ENCODE measurements at regions not wholly inside any gene's neighbourhood (a gene's known extent, or its start where the extent isn't known, plus 50 kb on each side); places are given as distances from the start of the nearest gene placed in this dataset.
"Not testable (repeated sequence)": the region's sequence is repeated elsewhere in the genome, so short reads cannot be mapped to it uniquely, and the experiment has no call there.

DNA sequence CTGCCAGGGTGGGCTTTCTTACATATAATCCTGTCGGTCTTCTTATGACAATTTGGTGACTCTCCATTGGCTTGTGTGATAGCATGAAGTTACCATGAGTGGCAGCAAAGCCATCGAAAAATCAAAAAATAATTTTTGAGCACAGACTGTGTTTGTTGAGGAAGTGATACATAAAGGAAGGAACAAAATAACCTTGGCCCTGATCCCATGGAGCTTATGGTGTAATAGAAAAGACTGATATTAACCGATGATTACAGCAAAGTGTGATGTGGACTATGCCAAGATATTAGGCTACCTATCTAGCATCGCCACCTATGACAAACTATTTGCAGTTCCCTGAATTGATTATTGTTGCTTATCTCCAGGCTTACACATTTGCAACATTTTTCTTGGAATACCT, 383.2 kb downstream of the AEBP2 start:
- H3K9me3 ChIP-seq (ENCODE audit: control insufficient read depth, low read length), result no peaks in the 10 kb centered on the region

DNA sequence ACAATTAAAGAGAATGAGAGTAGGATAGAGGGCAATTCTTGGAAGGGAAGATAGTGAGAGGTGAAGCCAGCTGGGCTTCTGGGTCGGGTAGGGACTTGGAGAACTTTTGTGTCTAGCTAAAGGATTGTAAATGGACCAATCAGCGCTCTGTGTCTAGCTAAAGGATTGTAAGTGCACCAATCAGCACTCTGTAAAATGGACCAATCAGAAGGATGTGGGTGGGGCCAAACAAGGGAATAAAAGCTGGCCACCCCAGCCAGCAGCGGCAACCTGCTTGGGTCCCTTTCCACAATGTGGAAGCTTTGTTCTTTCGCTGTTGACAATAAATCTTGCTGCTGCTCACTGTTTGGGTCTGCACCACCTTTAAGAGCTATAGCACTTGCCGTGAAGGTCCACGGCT, 384.0 kb downstream of the AEBP2 start:
- H3K9me3 ChIP-seq (ENCODE audit: control insufficient read depth, low read length); H3K9ac ChIP-seq; H3K27me3 ChIP-seq (ENCODE audit: control insufficient read depth, insufficient read depth, low read length); H3K4me3 ChIP-seq (ENCODE audit: low read depth, low read length); H3K27ac ChIP-seq; H3K36me3 ChIP-seq (ENCODE audit: control insufficient read depth, insufficient read depth, low read length); H3K4me2 ChIP-seq (ENCODE audit: low read length); H3K4me1 ChIP-seq; H2AFZ ChIP-seq; H3K79me2 ChIP-seq: not testable (repeated sequence)

More for the DNA sequence above, 383.2 kb downstream of the AEBP2 start:
- H3K4me3 ChIP-seq (ENCODE audit: low read depth, low read length), result no peak overlapping the region
- no peaks in the 10 kb centered on the region for H3K79me2 ChIP-seq
- no peaks in the 10 kb centered on the region for H3K36me3 ChIP-seq (ENCODE audit: control insufficient read depth, insufficient read depth, low read length)
- no peak overlapping the region for H2AFZ ChIP-seq
- no peak overlapping the region for H3K9ac ChIP-seq
- H3K4me1 ChIP-seq, result no peaks in the 10 kb centered on the region
- no peak overlapping the region for H3K27ac ChIP-seq
- TF ChIP-seq, protein P1, sequence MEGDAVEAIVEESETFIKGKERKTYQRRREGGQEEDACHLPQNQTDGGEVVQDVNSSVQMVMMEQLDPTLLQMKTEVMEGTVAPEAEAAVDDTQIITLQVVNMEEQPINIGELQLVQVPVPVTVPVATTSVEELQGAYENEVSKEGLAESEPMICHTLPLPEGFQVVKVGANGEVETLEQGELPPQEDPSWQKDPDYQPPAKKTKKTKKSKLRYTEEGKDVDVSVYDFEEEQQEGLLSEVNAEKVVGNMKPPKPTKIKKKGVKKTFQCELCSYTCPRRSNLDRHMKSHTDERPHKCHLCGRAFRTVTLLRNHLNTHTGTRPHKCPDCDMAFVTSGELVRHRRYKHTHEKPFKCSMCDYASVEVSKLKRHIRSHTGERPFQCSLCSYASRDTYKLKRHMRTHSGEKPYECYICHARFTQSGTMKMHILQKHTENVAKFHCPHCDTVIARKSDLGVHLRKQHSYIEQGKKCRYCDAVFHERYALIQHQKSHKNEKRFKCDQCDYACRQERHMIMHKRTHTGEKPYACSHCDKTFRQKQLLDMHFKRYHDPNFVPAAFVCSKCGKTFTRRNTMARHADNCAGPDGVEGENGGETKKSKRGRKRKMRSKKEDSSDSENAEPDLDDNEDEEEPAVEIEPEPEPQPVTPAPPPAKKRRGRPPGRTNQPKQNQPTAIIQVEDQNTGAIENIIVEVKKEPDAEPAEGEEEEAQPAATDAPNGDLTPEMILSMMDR (IDR thresholded peaks at IDR 0.05), result no peak
- no peaks in the 10 kb centered on the region for H3K27me3 ChIP-seq (ENCODE audit: control insufficient read depth, insufficient read depth, low read length)
- no peak overlapping the region for H3K4me2 ChIP-seq (ENCODE audit: low read length)

DNA sequence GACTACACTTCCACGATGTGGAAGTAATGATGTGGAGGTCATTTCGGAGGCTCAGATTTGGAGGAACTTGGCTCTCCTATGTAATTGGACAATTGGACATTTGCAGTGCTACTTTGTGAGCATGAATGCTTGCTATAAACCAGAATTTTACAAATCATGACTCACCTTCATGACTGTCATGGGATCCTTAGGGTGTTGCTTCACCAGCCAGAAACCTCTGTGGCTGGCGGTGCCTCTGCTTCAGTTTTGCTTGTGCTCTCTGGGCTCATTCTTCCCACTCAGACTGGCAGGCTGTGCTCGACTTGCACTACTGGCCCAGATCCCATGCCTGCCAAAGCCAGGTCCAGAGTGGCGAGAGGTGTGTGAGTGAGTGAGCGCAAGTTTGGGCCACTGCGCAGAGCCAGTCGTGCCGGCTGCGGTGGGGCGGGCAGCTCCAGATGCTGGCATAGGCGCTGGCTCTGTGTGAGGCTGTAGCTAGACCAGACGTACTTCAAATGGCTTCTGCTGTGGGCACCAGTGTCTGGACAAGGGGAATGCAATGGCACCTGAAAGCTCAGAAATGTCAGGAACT, 387.8 kb downstream of the AEBP2 start:
- TF ChIP-seq, protein P1 (IDR thresholded peaks at IDR 0.05), result no peak
- no peak overlapping the region for H3K27ac ChIP-seq
- H3K4me3 ChIP-seq (ENCODE audit: low read depth, low read length), result no peak overlapping the region
- H3K27me3 ChIP-seq (ENCODE audit: control insufficient read depth, insufficient read depth, low read length), result no peaks in the 10 kb centered on the region
- no peaks in the 10 kb centered on the region for H3K9me3 ChIP-seq (ENCODE audit: control insufficient read depth, low read length)
- H3K79me2 ChIP-seq, result no peaks in the 10 kb centered on the region
- H3K4me2 ChIP-seq (ENCODE audit: low read length), result no peak overlapping the region
- H3K36me3 ChIP-seq (ENCODE audit: control insufficient read depth, insufficient read depth, low read length), result no peaks in the 10 kb centered on the region
- H2AFZ ChIP-seq, result no peak overlapping the region
- no peak overlapping the region for H3K9ac ChIP-seq
- no peaks in the 10 kb centered on the region for H3K4me1 ChIP-seq

DNA sequence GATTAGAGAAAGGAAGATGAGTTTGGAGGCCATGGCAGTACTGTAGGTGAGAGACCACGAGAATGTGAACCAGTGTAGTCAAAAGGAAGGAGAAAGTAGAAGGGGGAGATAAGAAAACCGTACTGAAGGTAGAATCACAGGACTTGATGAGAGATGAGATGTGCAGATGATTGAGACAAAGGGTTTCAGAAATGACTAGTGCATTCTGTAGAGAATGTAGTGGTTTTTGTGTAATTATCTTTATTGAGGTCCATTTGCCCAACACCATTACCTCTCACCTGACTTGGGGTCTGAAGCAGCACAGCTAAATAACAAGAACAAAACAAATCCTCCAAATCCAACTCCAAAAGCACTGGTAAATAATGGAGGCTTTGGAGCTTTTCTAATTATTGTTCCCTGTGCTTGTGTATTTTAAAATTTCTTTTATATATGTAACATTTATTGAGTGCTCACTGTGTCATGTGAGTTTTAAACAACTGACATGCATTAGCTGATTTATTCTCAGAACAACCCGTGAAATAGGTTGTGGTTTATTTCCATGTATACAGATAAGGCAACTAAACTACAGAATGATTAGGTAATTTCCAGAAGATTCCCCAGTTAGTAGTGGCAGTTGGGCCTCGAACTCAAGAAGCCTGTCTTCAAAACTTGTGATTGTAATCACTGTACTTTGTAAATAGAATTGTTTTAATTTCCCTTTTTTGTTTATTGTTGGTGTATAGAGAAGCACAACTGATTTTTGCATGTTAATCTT, 390.0 kb downstream of the AEBP2 start:
- H3K27me3 ChIP-seq (ENCODE audit: control insufficient read depth, insufficient read depth, low read length), result no peaks in the 10 kb centered on the region
- H3K9me3 ChIP-seq (ENCODE audit: control insufficient read depth, low read length), result no peaks in the 10 kb centered on the region
- TF ChIP-seq, protein P1 (IDR thresholded peaks at IDR 0.05), result no peak
- no peaks in the 10 kb centered on the region for H3K36me3 ChIP-seq (ENCODE audit: control insufficient read depth, insufficient read depth, low read length)
- no peak overlapping the region for H2AFZ ChIP-seq
- H3K27ac ChIP-seq, result no peak overlapping the region
- no peak overlapping the region for H3K4me2 ChIP-seq (ENCODE audit: low read length)
- H3K9ac ChIP-seq, result no peak overlapping the region
- H3K4me3 ChIP-seq (ENCODE audit: low read depth, low read length), result no peak overlapping the region
- H3K4me1 ChIP-seq, result no peaks in the 10 kb centered on the region
- H3K79me2 ChIP-seq, result no peaks in the 10 kb centered on the region

DNA sequence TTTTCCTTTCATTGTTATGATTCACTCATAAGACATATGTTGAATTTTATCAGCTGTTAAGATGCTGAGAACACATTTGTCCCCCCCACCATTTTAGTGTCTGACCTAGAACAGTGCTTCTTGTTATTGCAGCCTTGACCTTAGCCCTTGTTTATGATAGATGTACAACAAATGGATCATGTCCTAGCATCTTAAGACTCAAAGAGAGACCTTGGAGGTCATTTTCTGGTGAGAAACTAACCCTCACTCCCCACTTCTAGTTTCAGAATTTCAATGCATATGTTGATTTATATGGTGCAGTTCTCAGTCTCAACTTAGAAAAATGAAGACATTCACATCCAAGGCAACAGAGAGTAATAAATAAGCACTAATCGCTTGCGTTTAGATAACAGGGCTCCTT, 391.2 kb downstream of the AEBP2 start:
- Histone ChIP-seq H3K4me1 (no peaks in the 10 kb centered on the region), H3K4me3 (ENCODE audit: low read depth, low read length) (no peak overlapping the region), H3K9ac (no peak overlapping the region), H3K27ac (no peak overlapping the region), H3K27me3 (ENCODE audit: control insufficient read depth, insufficient read depth, low read length) (no peaks in the 10 kb centered on the region), H3K4me2 (ENCODE audit: low read length) (no peak overlapping the region), H3K79me2 (no peaks in the 10 kb centered on the region), H3K9me3 (ENCODE audit: control insufficient read depth, low read length) (no peaks in the 10 kb centered on the region), H2AFZ (no peak overlapping the region), H3K36me3 (ENCODE audit: control insufficient read depth, insufficient read depth, low read length) (no peaks in the 10 kb centered on the region)
- TF ChIP-seq, protein P1 (IDR thresholded peaks at IDR 0.05), result no peak

All from parathyroid adenoma (tissue), 2 donors.